GM06990 (cell line): ENCODE measurements at regions not wholly inside any gene's neighbourhood (a gene's known extent, or its start where the extent isn't known, plus 50 kb on each side); places are given as distances from the start of the nearest gene placed in this dataset.

Source experiments
- DNase-seq: peaks from one replicate; pipeline ENCODE4 v3.0.0-alpha.2; 2011; ENCODE audit not compliant: insufficient read length; ENCODE audit errors: extremely low read depth
- H3K27me3 ChIP-seq: replicated peaks from 2 replicates; pipeline ENCODE4 v1.6.0; 2011; ENCODE audit warnings: low read length; ENCODE audit not compliant: control insufficient read depth, insufficient read depth
- H3K36me3 ChIP-seq: 2 replicates; pipeline ENCODE4 v1.5.1; 2011; ENCODE audit warnings: low read length; ENCODE audit not compliant: control insufficient read depth, insufficient read depth
- H3K4me3 ChIP-seq: replicated peaks from 2 replicates; pipeline ENCODE4 v1.5.1; 2011; ENCODE audit warnings: low read depth, mild to moderate bottlenecking, control low read depth, low read length
- TF ChIP-seq, protein P1 (sequence below): IDR thresholded peaks from 2 replicates; pipeline ENCODE4 v1.5.1; 2011; ENCODE audit warnings: low read length, control low read depth, mild to moderate bottlenecking, inconsistent platforms; ENCODE audit not compliant: insufficient read depth, poor library complexity, severe bottlenecking

DNA sequence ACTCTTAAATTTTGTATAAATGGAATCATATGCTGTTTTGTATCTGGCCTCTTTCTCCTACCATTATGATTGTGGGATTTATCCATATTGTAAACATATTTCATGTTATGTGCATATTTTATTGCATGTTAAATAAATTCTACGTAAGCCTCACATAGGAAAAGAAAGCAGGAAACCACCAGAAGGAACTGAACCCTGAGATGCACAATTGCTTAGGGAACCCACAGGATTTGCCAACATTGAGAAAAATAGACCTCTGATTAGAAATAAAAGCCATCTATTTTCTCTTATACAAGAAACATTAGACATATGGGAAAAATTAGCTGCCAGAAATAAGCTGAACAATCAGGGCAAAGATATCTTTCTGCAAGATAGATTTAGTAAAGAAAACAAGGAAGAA, 111.2 kb upstream of the CARMIL1 start:
- TF ChIP-seq, protein P1, sequence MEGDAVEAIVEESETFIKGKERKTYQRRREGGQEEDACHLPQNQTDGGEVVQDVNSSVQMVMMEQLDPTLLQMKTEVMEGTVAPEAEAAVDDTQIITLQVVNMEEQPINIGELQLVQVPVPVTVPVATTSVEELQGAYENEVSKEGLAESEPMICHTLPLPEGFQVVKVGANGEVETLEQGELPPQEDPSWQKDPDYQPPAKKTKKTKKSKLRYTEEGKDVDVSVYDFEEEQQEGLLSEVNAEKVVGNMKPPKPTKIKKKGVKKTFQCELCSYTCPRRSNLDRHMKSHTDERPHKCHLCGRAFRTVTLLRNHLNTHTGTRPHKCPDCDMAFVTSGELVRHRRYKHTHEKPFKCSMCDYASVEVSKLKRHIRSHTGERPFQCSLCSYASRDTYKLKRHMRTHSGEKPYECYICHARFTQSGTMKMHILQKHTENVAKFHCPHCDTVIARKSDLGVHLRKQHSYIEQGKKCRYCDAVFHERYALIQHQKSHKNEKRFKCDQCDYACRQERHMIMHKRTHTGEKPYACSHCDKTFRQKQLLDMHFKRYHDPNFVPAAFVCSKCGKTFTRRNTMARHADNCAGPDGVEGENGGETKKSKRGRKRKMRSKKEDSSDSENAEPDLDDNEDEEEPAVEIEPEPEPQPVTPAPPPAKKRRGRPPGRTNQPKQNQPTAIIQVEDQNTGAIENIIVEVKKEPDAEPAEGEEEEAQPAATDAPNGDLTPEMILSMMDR: no peak
- Histone ChIP-seq H3K36me3 (no peaks in the 10 kb centered on the region), H3K4me3 (no peak overlapping the region), H3K27me3 (no peaks in the 10 kb centered on the region)
- DNase-seq: no peak

DNA sequence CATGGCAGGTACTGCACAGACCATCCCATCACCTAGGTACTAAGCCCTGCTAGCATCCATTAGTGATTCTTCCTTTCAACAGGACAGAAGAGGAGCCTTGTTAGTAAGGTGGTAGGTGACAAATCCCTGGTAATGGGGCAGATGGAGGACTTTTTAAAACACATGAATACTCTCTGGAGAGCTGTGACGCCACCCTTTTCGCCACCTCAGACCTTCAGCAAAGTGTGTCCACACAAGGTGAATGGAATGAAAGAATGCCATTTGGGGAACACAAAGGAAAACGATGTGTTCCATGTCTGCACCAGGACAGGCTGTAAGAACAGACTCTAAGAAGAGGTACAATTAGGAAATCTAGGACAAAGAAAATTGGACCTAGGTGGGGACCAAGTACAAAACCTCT, 110.5 kb upstream of the CARMIL1 start:
- H3K4me3 ChIP-seq: no peak overlapping the region
- H3K36me3 ChIP-seq: no peaks in the 10 kb centered on the region
- H3K27me3 ChIP-seq: no peaks in the 10 kb centered on the region
- DNase-seq: no peak
- TF ChIP-seq, protein P1: no peak

DNA sequence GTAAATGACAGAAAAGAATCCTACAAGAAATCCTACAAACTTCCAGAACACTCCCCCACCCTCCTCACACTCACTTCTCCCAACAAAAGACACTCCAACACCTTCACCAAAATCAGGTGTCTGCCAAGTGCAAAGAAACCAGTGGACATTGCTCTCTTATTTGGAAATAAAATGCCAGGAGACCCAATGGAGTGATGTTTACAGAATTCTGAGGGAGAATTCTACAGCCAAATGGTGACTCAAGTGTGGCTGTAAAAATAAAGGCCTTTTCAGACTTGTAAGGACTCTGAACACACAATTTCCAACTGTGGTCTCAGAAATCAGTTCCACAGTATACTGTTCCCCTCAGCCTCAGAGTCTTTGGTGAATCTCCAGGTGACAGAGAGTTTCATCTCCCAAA, 109.6 kb upstream of the CARMIL1 start:
- H3K36me3 ChIP-seq: no peaks in the 10 kb centered on the region
- H3K27me3 ChIP-seq: no peaks in the 10 kb centered on the region
- no peak overlapping the region for H3K4me3 ChIP-seq
- TF ChIP-seq, protein P1: no peak
- no peak for DNase-seq

DNA sequence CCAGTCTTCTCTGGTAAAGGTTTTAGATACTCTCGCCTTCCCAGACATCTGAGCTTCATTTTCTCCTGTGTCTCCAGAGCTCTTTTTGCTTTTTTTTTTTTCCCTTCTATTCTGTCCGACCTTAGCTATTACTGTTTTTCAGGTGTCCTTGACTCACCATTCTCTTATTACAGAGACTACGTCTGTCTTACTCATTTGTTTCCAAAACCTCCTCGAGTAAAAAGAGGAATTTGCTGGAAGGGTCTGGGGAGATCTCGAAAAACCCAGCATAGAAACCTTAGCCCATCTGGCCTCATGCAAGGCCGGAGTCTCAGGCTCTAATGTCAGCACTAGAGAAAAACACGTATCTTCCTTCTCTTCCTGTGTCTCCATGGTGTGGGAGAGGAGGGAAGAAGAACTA, 109.2 kb upstream of the CARMIL1 start:
- no peak overlapping the region for H3K4me3 ChIP-seq
- H3K36me3 ChIP-seq: no peaks in the 10 kb centered on the region
- no peak for DNase-seq
- TF ChIP-seq, protein P1: no peak
- no peaks in the 10 kb centered on the region for H3K27me3 ChIP-seq

DNA sequence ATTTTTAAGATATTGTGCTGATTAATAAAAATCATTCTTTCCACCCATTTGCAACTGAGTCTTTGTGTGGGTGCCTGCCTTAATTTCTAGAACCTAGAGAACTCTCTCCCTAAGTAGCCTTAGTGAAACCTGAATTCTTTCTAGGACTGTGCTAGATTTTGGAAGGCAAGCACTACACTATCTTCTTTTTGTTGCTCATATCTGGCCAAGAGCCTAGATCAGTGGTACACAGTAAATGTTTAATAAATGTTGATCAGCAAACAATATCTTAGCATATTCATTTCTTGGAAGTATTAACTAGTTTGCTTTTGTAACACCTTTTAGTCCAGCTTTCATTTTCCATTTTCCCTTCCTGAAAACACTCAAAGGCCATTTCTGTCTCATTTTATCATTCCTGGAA, 108.5 kb upstream of the CARMIL1 start:
- H3K27me3 ChIP-seq: no peaks in the 10 kb centered on the region
- no peaks in the 10 kb centered on the region for H3K36me3 ChIP-seq
- TF ChIP-seq, protein P1: no peak

DNA sequence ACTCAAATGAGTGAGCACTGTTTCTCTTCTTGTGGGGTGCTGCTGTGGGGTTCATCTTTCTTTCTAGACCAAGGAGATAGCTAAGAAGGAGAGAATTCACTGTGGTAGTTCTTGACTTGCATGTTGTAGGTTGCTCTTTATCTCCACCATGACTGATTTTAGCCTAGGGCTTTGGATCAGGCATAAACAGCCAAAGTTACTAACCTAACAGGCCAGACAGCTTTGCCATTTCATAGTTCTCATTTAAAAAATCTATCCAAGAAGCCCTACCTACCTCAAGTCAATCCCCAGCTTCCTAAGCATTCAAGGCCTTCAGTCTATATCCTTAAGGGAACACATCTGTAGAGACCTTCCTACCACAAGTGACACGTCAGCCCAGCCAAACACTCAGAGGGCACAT, 107.9 kb upstream of the CARMIL1 start:
- TF ChIP-seq, protein P1: no peak
- no peak for DNase-seq

More for the DNA sequence above, 108.5 kb upstream of the CARMIL1 start:
- DNase-seq: no peak
- H3K4me3 ChIP-seq: no peak overlapping the region

More for the DNA sequence above, 107.9 kb upstream of the CARMIL1 start:
- Histone ChIP-seq H3K4me3 (no peak overlapping the region), H3K36me3 (no peaks in the 10 kb centered on the region), H3K27me3 (no peaks in the 10 kb centered on the region)
